GM21619 (cell line): ENCODE measurements at regions not wholly inside any gene's neighbourhood (a gene's known extent, or its start where the extent isn't known, plus 50 kb on each side); places are given as distances from the start of the nearest gene placed in this dataset.
A peak's percentile ranks its signal among the peaks of the same experiment; 100 is the strongest.

Experiments used
- ATAC-seq: cut with Tn5 transposase; IDR thresholded peaks from one replicate; pipeline ENCODE4 v1.9.1; 2021; ENCODE audit not compliant: unreplicated experiment

GRCh38 chr15:95834028-95834804 is 496.3 kb upstream of the NR2F2 start:
- ATAC-seq = no peak

- no peak for ATAC-seq
Measured at GRCh38 chr15:95836536-95836935, 494.0 kb upstream of the NR2F2 start.

- no peak for ATAC-seq
Measured at GRCh38 chr15:95837341-95838004, 493.0 kb upstream of the NR2F2 start.

- peak; percentile 95 for ATAC-seq
Measured at GRCh38 chr15:95839367-95839782, 491.1 kb upstream of the NR2F2 start.

- no peak for ATAC-seq
Measured at GRCh38 chr15:95840004-95840403, 490.5 kb upstream of the NR2F2 start.

- no peak for ATAC-seq
Measured at GRCh38 chr15:95840855-95841254, 489.6 kb upstream of the NR2F2 start.

- no peak for ATAC-seq
Measured at GRCh38 chr15:95842576-95842975, 487.9 kb upstream of the NR2F2 start.

- ATAC-seq = no peak
Measured at GRCh38 chr15:95843241-95843910, 487.1 kb upstream of the NR2F2 start.

- no peak for ATAC-seq
Measured at GRCh38 chr15:95845862-95846515, 484.5 kb upstream of the NR2F2 start.

GRCh38 chr15:95848126-95848525 is 482.4 kb upstream of the NR2F2 start:
- ATAC-seq = no peak

GRCh38 chr15:95850837-95851236 is 479.7 kb upstream of the NR2F2 start:
- no peak for ATAC-seq

GRCh38 chr15:95853350-95853749 is 477.1 kb upstream of the NR2F2 start:
- ATAC-seq = no peak

GRCh38 chr15:95857124-95857757 is 473.3 kb upstream of the NR2F2 start:
- ATAC-seq = no peak

- no peak for ATAC-seq
Measured at GRCh38 chr15:95857758-95858157, 472.7 kb upstream of the NR2F2 start.

GRCh38 chr15:95860406-95860805 is 470.1 kb upstream of the NR2F2 start:
- ATAC-seq = no peak

GRCh38 chr15:95864467-95864886 is 466.0 kb upstream of the NR2F2 start:
- ATAC-seq = peak; percentile 89

GRCh38 chr15:95865330-95865739 is 465.2 kb upstream of the NR2F2 start:
- ATAC-seq = no peak

- no peak for ATAC-seq
Measured at GRCh38 chr15:95866711-95867440, 463.6 kb upstream of the NR2F2 start.

GRCh38 chr15:95868450-95868849 is 462.1 kb upstream of the NR2F2 start:
- ATAC-seq = no peak

GRCh38 chr15:95868970-95869369 is 461.5 kb upstream of the NR2F2 start:
- ATAC-seq = no peak
